ENCODE measurements at regions not wholly inside any gene's neighbourhood (a gene's known extent, or its start where the extent isn't known, plus 50 kb on each side); places are given as distances from the start of the nearest gene placed in this dataset.
A peak's percentile ranks its signal among the peaks of the same experiment; 100 is the strongest.

DNA sequence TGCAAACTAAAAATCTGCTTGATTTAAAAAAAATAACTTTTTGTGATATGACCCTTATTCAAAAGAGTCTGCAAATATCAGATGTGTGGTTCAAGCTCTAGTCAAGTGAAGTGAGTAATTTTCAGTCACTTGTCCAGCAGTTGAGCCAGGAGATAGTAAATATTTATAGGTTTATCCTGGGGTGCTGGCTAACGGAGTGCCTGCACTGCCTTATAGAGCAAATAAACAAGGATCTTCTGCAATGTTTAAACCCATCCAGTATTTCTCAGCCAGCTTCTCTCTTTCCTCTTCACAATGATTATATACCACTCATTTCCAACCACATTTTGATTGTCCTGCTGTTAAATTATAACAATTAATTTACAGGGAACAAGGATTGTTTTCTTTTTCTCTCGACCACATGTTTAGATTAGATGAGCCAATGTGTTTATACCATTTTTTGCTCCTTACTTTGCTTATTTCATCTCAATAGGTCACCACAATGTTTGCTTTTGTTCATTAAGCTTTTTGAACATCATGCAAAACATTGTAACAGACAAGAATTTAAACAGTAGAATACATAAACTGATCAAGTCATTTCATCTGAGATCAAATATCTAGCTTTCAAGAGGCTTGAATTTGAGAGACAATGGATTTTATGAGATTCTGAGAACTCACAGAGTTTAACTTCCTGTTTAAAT lies 60.3 kb upstream of the GREM2 start:
- DNase-seq (ENCODE audit: low spot score) (no peak), ATAC-seq (no peak)

- ATAC-seq (peak; percentile 30), DNase-seq (ENCODE audit: low spot score) (no peak)
Observed at GRCh38 chr1:240667351-240667750, 55.4 kb upstream of the GREM2 start.

- no peak for DNase-seq (ENCODE audit: low spot score)
- no peak for ATAC-seq
Observed at GRCh38 chr1:240666568-240667198, 54.7 kb upstream of the GREM2 start.

GRCh38 chr1:240663169-240663879 lies 51.4 kb upstream of the GREM2 start:
- ATAC-seq = no peak

More at GRCh38 chr1:240663169-240663879, 51.4 kb upstream of the GREM2 start:
- no peak for DNase-seq (ENCODE audit: low spot score)
